ENCODE measurements at regions not wholly inside any gene's neighbourhood (a gene's known extent, or its start where the extent isn't known, plus 50 kb on each side); places are given as distances from the start of the nearest gene placed in this dataset.
"Not testable (repeated sequence)": the region's sequence is repeated elsewhere in the genome, so short reads cannot be mapped to it uniquely, and the experiment has no call there.

GRCh38 chr19:31015778-31016177 lies 333.5 kb downstream of the TSHZ3 start:
- DNase-seq, result peak; percentile 74

GRCh38 chr19:31014668-31015067 lies 334.6 kb downstream of the TSHZ3 start:
- no peak for DNase-seq

GRCh38 chr19:31013384-31014020 lies 335.7 kb downstream of the TSHZ3 start:
- DNase-seq, result no peak

- DNase-seq, result peak; percentile 2
These were observed 346.6 kb downstream of the TSHZ3 start for GRCh38 chr19:31002518-31003244.

GRCh38 chr19:31001991-31002390 lies 347.2 kb downstream of the TSHZ3 start:
- no peak for DNase-seq

GRCh38 chr19:31000913-31001312 lies 348.3 kb downstream of the TSHZ3 start:
- no peak for DNase-seq

- no peak for DNase-seq
These were observed 349.5 kb downstream of the TSHZ3 start for GRCh38 chr19:30999726-31000125.

- DNase-seq, result no peak
These were observed 352.0 kb downstream of the TSHZ3 start for GRCh38 chr19:30997222-30997621.

- no peak for DNase-seq
These were observed 370.6 kb downstream of the TSHZ3 start for GRCh38 chr19:30978639-30979038.

- DNase-seq, result no peak
These were observed 379.6 kb downstream of the TSHZ3 start for GRCh38 chr19:30969591-30969990.

- no peak for DNase-seq
These were observed 380.3 kb downstream of the TSHZ3 start for GRCh38 chr19:30968841-30969399.

GRCh38 chr19:30968210-30968609 lies 381.0 kb downstream of the TSHZ3 start:
- DNase-seq, result no peak

- DNase-seq, result peak; percentile 10
These were observed 382.8 kb downstream of the TSHZ3 start for GRCh38 chr19:30966486-30966885.

GRCh38 chr19:30959011-30959410 lies 390.2 kb downstream of the TSHZ3 start:
- no peak for DNase-seq

- no peak for DNase-seq
These were observed 393.8 kb downstream of the TSHZ3 start for GRCh38 chr19:30955112-30956104.

- not testable (repeated sequence) for DNase-seq
These were observed 404.8 kb downstream of the TSHZ3 start for GRCh38 chr19:30944276-30944932.

- DNase-seq, result no peak
These were observed 406.0 kb downstream of the TSHZ3 start for GRCh38 chr19:30943101-30943843.

- DNase-seq, result no peak
These were observed 406.6 kb downstream of the TSHZ3 start for GRCh38 chr19:30942636-30943035.

GRCh38 chr19:30941591-30941990 lies 407.6 kb downstream of the TSHZ3 start:
- DNase-seq, result no peak

- no peak for DNase-seq
These were observed 413.0 kb downstream of the TSHZ3 start for GRCh38 chr19:30936276-30936675.

- DNase-seq, result no peak
These were observed 414.1 kb downstream of the TSHZ3 start for GRCh38 chr19:30935146-30935545.

- DNase-seq, result not testable (repeated sequence)
These were observed 415.8 kb downstream of the TSHZ3 start for GRCh38 chr19:30933454-30933853.

Data from hematopoietic multipotent progenitor cell treated with erythropoietin and hydrocortisone succinate and interleukin-3 and kit ligand, for 6 days (in vitro differentiated cells).